Ishikawa (cell line): ENCODE measurements at regions not wholly inside any gene's neighbourhood (a gene's known extent, or its start where the extent isn't known, plus 50 kb on each side); places are given as distances from the start of the nearest gene placed in this dataset.

Experiments
- CEBPB ChIP-seq: IDR thresholded peaks from 2 replicates; pipeline ENCODE4 v1.6.1; 2012
- CREB1 ChIP-seq: IDR thresholded peaks from 2 replicates; pipeline ENCODE4 v1.6.1; 2012; ENCODE audit warnings: low read depth
- EGR1 ChIP-seq: IDR thresholded peaks from 2 replicates; pipeline ENCODE4 v1.6.1; 2012
- FOXM1 ChIP-seq: IDR thresholded peaks from 2 replicates; pipeline ENCODE4 v1.6.1; 2012; ENCODE audit warnings: low read depth, borderline replicate concordance
- RAD21 ChIP-seq: IDR thresholded peaks from 2 replicates; pipeline ENCODE4 v1.6.1; 2012; ENCODE audit warnings: low read depth
- TAF1 ChIP-seq: IDR thresholded peaks from 2 replicates; pipeline ENCODE4 v1.6.1; 2012; ENCODE audit warnings: low read depth, mild to moderate bottlenecking
- TCF12 ChIP-seq: IDR thresholded peaks from 2 replicates; pipeline ENCODE4 v1.6.1; 2012; ENCODE audit warnings: low read depth
- YY1 ChIP-seq: IDR thresholded peaks from 2 replicates; pipeline ENCODE4 v1.6.1; 2012; ENCODE audit warnings: low read depth
- ZBTB7A ChIP-seq: IDR thresholded peaks from 2 replicates; pipeline ENCODE4 v1.6.1; 2012; ENCODE audit warnings: low read depth
- TF ChIP-seq, protein P1 (sequence below): IDR thresholded peaks from 2 replicates; pipeline ENCODE4 v1.6.1; 2012

DNA sequence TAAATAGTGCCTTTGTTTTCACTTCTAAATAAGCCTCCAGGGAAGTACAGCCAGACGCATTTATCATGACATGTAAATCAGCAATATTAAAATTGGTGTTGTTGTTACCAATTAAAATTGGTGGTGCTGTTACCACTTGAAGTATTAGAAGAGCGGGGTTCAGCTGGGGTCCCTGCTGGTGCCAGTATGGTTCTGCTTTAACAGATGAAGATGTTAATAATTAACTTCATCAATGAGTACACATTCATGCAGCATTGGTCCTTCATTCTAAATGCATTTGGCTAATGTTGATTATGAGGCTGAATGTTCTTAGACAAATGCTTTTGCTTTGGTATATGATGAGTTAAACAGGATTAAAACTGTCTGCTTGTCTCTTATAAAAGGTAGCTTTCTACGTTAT lies 67.6 kb upstream of the TMC1 start:
- TF ChIP-seq TAF1 (no peak), RAD21 (no peak), YY1 (no peak), CEBPB (no peak), EGR1 (no peak), FOXM1 (no peak), CREB1 (no peak), ZBTB7A (no peak), TCF12 (no peak)
- TF ChIP-seq, protein P1, sequence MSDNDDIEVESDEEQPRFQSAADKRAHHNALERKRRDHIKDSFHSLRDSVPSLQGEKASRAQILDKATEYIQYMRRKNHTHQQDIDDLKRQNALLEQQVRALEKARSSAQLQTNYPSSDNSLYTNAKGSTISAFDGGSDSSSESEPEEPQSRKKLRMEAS = no peak
